ENCODE measurements at regions not wholly inside any gene's neighbourhood (a gene's known extent, or its start where the extent isn't known, plus 50 kb on each side); places are given as distances from the start of the nearest gene placed in this dataset.
"Not testable (repeated sequence)": the region's sequence is repeated elsewhere in the genome, so short reads cannot be mapped to it uniquely, and the experiment has no call there.

- no peak for DNase-seq (ENCODE audit: low spot score)
These were observed 800.9 kb downstream of the TMEM121 start for GRCh38 chr14:106327234-106327633.

GRCh38 chr14:106327702-106328353 is 801.4 kb downstream of the TMEM121 start:
- DNase-seq (ENCODE audit: low spot score) = not testable (repeated sequence)

DNA sequence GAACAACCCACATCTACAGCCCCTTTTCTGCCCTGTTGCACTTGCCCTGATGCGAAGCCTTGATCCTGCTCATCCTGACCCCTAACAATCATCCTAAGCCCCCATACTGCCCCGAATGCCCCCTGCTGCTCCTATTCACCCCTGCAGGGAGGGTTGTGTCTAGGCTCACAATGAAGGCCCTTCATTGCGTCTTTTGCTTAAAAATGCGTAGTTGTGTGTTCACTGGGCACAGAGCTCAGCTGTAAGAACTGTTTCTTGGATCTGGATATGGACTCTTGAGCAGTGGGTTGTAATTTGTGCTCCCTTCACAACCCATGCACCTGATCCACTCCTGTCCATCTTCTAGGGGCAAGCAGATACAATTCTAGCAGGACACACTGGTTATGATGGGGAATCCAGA is 802.9 kb downstream of the TMEM121 start:
- DNase-seq (ENCODE audit: low spot score) = not testable (repeated sequence)

- not testable (repeated sequence) for DNase-seq (ENCODE audit: low spot score)
These were observed 803.8 kb downstream of the TMEM121 start for GRCh38 chr14:106329987-106330774.

DNA sequence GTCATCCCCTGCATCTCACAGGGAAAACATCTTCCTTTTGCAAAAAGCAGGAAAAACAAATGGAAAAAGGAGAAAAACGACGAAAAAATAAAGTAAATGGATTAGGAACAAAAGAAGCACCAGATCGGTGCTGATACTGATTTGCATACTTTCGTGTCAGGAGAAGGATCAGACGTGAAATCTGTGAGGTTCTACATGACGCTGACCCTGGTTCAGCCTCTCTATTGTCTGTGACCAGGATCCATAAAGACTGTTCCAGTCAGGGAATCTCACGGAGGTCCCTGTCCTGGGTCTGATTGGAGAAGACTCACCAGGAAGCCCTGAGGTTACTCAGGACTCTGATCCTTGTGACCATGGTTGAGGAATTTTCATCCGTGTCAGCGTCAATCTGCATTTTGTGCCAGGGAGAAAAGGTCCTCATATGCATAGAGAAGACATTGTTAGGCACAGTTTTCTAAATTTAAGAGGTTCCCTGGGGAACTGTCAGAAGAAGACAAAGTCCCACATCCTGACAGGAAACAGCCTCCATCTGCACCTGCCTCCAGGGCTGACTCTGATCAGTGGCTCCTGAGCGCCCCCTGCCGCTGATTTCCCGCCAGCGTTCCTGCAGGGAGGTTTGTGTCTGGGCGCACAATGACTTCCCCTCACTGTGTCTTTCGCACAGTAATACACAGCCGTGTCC is 808.2 kb downstream of the TMEM121 start:
- DNase-seq (ENCODE audit: low spot score) = not testable (repeated sequence)

GRCh38 chr14:106335110-106335429 is 808.7 kb downstream of the TMEM121 start:
- not testable (repeated sequence) for DNase-seq (ENCODE audit: low spot score)

GRCh38 chr14:106338775-106339174 is 812.4 kb downstream of the TMEM121 start:
- not testable (repeated sequence) for DNase-seq (ENCODE audit: low spot score)

DNA sequence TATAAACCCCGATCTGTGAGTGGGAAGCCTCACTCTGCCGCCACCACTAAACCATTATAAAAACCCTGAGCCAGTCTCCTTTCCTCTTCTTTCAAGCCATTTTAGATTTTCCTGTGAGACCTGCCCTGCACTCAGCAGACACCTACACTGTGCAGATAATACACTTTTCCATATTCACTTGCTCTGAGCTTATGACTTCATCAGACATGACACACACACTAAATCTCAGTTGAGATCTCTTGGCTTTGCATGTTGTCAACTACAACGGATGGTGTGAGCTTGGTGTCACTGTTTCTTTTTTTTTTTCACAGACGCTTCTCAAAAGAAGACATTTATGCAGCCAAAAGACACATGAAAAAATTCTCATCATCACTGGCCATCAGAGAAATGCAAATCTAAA is 814.3 kb downstream of the TMEM121 start:
- not testable (repeated sequence) for DNase-seq (ENCODE audit: low spot score)

DNA sequence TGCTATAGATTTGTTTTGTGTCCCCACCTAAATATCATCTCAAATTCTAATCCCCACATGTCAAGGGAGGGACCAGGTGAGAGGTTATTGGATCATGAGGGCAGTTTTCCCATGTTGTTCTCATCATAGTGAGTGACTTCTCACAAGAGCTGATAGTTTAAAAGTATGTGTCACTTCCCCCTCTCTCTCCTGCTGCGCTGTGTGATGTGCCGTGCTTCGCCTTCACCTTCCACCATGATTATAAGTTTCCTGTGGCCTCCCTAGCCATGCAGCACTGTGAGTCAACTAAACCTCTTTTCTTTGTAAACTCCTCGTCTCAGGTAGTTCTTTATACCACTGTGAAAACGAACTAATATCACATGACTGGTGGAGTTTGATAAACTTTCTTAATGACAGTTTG is 814.8 kb downstream of the TMEM121 start:
- not testable (repeated sequence) for DNase-seq (ENCODE audit: low spot score)

DNA sequence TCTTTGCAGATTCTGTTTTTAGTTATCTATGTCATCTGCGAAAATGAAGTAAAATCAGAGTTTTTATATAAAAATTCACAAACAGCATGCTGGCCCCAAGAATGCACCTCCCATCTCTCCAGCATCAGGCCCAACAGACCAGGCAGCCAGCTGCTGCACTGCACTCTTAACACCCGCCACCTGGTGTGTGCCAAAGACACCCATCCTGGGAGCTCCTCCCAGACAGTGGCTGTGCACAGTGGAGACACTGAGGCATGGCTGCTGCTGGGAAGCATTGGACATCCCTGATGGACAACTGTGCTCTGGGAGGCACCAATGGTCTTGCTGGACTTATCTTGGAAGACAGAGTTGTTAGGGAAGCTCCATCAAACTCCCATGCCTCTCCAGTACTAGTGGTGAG is 817.2 kb downstream of the TMEM121 start:
- no peak for DNase-seq (ENCODE audit: low spot score)

DNA sequence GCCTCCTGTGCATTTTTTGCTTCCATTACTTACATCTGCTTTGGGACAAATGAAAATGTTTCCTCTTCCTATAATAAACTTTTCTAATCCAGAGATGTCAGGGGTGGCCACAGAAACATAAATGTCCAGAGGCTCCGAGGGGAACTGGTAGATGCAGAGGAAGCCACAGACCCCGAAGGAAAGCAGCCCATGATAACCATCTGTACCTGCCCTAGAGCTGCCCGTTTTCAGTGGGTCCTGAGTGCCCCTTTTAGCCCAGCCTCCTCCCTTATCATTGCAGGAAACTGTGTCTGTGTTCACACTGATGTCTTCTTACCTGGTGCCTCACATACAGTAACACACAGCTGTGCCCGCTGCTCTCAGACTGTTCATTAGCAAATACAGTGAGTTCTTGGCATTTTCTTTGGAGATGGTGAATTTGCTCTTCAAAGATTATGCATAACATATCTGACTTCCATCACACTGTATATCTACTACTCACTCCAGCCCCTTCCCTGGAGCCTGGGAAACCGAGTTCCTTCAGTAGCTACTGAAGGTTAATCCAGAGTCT is 817.8 kb downstream of the TMEM121 start:
- not testable (repeated sequence) for DNase-seq (ENCODE audit: low spot score)

DNA sequence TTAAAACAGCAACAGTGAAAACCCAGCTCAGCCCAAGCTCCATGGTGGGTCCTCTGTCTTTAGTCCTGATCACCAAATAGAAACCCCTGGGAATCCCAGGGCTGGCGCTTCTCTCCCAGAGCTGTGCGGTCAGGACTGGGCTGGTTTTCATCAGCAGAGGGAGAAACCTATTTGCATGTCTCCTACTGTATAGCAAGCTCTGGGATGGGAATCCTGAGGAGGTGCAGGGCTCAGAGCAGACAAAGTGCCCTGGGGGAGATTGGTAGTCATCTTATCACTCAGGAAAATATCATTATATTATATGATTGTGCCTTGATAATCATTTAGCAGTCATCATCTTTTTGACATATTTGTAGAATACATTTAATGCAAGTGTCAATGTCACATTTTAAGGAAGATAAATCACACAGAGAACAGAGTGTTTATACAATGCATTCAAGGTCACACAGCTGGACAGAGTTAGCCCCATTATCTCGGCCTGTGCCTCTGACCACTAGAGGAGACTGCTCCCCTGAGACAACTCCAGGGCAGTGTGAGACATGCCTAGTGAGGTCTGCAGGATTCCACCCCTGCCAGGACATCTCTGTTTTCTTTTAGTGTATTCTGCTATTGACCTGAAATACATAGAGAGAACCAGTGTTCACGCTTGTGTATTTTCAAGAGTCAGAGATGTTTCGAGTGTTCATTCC is 818.6 kb downstream of the TMEM121 start:
- DNase-seq (ENCODE audit: low spot score) = not testable (repeated sequence)

DNA sequence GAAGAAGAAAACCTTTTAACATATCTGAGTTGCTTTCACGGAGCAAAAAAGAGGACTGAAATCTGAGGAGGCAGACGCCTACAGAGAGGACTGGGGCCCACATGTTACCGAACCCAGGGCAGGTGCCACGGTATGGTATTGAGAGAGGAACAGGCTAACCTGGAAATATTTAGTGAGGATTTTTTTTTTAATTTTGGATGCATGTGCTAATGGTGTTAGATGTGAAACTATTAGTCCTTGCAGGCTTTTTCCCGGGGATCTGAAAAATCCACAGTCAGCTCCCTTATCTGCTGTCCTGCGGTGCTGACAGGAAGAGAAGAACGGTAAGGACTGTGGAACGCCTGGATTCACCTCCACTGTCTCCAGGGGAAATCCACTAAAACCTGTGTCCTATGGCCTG is 819.7 kb downstream of the TMEM121 start:
- DNase-seq (ENCODE audit: low spot score) = no peak

DNA sequence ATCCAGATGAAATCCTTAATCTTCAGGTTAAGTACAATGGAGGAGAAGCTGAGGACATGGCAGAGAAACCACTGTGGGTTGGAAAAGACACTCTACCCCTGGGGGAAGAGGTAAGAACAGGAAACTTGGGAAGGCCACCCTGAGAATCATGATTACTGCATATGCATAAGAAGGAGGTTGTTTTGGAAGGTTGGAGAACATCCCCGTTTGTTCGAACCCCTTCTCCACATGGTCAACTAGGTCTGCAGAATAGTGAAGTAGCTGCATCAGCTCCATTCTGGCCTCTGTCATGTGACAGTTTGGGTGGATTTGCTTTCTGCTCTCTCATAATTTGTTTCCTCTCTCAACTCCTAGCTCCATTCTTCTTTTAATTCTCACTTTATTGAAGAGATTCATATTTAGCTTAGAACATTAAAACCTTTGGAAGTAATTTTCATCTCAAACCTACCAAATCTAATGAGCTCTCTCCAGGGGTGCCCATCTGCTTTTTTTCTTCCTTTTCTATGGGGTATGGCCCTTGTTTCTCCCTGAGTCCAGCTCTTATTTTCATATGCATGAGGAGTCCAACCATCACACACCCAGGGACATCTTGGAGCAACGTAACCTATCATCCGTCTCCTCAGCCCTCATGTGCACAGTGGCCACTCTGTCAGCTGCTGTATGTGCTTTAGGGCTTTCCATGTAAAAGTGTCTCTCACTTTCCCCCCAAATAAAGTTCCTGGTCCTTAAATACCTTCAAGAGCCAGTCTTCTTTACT is 820.3 kb downstream of the TMEM121 start:
- no peak for DNase-seq (ENCODE audit: low spot score)

DNA sequence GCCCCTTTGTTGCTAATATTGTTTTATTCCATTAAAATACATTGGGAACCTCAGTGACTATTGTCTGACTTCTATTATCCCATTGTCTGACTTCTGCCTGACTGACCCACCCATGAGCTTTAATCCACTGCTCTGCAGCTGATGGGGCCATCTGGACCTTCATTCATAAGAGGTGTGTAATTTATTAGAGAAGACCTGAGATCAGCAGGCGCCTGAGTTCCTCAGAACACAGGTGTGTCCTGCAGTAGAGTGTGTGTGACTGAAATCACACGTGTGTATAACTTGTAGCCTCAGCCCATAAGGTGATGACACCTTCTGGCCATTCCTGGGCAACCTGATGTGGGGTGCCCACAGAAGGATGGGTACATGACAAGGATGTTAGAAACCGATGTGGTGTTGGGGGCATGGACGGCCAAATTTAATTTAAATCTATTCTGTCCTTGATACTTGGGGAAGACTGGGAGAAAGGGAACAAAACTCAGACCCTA is 821.0 kb downstream of the TMEM121 start:
- no peak for DNase-seq (ENCODE audit: low spot score)

GRCh38 chr14:106347890-106348755 is 821.7 kb downstream of the TMEM121 start:
- no peak for DNase-seq (ENCODE audit: low spot score)

DNA sequence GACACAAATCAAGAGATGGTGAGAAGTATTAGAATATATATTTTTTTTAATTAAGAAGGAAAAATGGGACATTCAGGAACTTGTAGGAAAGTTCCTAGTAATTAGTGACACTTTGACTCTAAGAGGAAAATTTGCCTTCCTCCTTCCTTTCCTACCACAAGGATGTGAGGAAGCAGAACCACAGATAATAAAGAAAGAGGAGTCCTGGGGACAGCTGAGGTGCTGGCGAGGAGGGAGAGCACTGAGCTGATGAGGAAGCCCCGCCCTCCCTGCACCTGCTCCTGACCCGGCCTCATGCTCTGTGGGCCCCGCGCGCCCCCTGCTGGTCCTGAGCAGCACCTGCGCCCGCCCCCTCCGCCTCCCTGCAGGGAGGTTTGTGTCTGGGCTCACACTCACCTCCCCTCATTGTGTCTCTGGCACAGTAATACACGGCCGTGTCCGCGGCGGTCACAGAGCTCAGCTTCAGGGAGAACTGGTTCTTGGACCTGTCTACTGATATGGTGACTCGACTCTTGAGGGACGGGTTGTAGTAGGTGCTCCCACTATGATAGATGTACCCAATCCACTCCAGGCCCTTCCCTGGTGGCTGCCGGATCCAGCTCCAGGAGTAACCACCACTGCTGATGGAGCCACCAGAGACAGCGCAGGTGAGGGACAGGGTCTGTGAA is 822.6 kb downstream of the TMEM121 start:
- not testable (repeated sequence) for DNase-seq (ENCODE audit: low spot score)

- DNase-seq (ENCODE audit: low spot score) = not testable (repeated sequence)
These were observed 823.5 kb downstream of the TMEM121 start for GRCh38 chr14:106349678-106350457.
